HS-27A (cell line): ENCODE measurements at regions not wholly inside any gene's neighbourhood (a gene's known extent, or its start where the extent isn't known, plus 50 kb on each side); places are given as distances from the start of the nearest gene placed in this dataset.
"Not testable (repeated sequence)": the region's sequence is repeated elsewhere in the genome, so short reads cannot be mapped to it uniquely, and the experiment has no call there.

Experiments
- DNase-seq: peaks from one replicate; pipeline ENCODE4 v3.0.0-alpha.2; 2012; ENCODE audit warnings: low read depth, missing footprints

DNA sequence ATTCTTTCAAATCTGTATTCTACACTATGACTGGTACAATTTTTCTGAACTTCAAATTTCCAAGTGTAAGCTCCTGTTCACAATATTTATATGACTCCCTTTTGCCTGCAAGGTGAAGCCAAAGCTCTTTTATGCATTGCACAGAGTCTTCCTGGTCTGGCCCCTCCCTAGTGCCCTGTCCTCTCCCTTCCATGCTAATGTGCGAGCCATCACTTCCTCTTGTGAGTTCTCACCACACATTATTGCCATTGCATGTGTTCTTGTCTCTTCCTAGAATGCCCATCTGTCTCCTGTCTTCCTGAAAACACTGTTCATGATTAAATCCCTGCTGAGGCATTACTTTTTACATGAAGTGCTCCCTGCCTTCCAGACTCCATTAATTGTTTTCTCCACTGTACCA, 169.9 kb downstream of the MC4R start:
- DNase-seq: no peak

DNA sequence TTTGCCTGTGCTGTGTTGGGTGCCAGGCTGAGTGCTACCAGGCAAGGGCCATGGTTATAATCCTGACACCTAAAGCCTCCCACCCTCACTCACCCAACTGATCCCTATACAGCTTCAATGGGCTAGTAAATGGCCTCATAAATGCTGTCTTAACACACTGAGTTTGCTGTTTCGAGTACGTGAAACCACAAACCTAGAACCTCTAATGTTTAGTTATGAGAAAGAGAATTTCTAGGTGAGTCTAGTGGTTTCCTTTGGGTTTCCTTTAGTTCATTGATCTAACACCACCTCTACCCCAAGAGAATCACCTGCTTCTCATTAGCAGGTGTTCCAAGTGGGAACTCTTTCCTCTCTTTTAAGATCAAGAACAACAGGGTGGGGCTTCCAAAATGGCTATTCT, 172.0 kb downstream of the MC4R start:
- DNase-seq: no peak

DNA sequence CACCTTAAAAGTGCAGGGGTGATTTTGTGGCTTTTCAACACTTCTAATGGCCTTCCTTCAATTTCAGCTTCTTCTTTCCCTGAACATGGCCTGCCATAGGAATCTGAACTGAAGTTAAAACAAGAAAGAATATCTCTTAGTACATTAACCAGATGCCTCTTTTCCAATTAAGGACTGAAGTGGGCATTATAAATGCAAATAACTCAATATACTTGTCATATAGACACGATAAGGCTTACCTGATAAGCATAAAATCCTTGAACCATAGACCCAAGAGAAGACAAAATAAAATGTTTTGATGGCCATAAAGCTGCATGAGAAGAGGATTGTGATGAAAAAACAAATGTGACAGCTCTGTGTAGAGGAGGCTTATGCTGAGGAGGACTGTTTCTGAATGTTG, 173.1 kb downstream of the MC4R start:
- no peak for DNase-seq

DNA sequence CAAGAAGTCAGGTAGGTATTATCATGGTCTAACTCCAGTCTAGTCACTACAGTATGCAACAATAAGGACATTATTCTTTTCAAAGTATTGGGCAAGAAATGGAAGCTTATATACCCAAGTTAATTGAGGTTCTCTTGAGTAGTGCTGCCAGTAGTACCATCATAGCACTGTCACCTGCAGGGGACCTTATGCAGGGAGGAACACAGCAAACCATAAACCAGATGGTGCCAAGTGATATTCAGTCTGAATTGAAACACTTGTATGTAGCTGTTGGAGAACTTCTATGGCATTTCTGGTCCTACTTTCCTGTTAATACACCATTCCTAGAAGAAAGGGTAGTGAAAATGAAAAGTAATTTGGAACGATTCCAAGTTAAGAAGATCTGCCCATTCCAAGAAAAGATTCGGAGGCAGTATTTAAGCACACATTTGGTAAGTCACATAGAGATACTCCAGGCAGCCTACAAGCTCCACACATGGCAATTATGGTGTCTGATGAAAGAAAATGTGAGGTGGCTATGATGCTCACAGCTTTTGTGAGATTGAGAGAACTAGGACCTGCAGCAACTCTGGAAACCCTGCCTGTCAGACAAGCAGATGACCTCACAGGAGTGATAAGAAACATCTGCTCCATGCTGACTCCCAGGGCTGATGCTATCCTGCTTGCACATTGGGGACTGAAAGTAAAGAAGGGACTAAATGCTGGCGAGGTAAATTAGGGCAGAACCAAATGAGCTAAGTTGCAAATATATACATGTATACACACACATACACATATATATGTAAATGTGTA, 174.7 kb downstream of the MC4R start:
- no peak for DNase-seq

DNA sequence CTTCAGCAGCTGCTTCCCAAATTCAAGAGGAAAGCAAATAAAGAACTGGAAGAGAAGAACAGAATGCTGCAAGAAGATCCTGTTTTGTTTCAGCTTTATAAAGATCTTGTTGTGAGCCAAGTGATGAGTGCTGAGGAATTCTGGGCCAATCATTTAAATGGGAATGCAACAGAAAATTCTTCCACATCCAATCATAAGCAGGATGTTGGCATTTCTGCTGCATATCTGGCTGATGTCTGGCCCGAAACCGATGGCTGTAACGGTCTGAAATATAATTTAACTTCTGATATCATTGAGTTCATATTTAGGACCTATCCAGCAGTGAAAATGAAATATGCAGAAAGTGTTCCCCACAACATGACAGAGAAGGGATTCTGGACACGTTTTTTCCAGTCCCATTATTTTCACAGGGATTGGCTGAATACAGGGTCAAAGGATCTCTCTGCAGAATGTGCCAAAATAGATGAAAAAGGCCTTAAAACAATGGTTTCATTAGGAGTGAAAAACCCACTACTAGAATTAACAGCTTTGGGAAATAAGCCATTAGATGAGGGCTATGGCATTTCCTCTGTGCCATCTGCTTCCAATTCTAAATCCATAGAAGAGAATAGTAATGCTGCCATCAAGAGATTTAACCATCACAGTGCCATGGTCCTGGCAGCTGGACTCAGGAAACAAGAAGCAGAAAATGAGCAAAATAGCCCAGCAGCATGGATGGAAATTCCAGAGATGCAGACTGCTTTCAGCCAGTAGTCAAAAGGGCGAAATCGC, 175.6 kb downstream of the MC4R start:
- DNase-seq: no peak

DNA sequence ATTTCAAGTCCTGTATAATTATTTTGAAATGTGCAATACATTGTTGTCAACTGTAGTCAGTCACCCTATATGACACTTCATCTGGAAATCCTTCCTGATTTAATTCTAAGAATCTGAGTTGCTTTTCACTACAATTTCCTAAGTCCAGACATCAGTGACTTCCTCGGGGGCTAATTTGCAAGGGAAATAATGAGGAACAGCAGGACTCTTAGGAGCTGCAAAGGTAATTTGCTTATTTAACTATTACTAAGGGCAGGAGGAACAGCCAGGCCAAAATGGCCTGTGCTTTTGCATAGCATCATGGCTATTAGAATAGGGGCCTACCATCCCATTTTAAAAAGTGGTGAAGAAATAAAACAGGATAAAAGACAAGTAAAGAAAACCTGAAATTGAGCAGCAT, 178.8 kb downstream of the MC4R start:
- no peak for DNase-seq

DNA sequence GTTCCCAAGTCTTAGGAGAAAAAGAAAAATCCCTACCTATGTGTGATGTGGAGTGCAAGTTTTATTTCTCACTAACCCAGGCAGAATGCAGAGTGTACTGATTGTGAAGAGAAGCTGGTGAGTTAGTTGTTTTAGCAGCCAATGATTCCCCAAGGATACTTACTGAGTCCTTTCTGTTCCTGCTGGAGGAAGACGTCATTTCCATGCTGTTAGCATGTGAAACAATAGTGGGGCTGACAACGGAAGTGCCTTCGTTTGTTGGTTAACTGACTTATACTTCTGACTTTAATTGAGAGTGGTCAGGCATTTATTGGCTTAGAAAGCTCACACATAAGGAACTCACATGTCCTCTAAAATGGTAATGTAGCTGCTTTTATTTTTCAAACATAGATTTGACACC, 180.6 kb downstream of the MC4R start:
- DNase-seq: no peak

DNA sequence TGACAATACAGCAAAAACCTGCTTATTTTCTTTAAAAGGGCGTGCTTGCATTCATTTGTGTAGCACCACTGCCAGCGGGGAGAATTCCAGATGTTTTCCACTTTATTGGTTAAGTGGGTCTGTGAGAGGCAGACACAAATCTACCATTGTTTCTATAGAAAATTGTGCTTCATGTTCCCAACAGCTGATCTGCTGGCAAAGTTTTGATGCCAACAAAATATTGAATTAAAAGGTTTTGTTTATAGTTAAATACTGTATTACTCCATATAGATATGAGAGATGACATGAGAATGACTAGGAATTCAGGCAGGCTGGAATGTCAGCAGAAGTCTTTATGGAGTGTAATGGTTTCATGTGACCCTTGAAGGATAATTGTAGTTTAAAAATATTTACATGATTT, 182.7 kb downstream of the MC4R start:
- no peak for DNase-seq

DNA sequence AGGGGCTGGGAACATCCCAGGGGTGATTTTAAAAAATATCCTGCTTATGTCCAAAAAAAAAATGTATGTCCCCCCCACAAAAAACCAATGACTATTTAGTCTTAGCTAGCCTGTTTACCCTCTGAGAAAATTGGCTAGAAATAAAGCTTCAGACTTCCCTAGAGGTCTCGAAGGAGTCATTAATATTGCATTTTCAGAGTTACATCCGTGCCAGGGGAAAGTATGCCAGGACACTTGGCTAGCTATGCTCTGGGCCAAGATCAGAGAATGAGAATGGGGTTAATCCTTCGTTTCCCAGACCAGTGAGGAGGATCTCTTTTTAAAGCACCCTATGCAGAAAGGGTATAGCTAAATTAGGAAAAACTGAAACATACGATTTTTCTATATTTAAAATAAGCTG, 183.6 kb downstream of the MC4R start:
- no peak for DNase-seq

DNA sequence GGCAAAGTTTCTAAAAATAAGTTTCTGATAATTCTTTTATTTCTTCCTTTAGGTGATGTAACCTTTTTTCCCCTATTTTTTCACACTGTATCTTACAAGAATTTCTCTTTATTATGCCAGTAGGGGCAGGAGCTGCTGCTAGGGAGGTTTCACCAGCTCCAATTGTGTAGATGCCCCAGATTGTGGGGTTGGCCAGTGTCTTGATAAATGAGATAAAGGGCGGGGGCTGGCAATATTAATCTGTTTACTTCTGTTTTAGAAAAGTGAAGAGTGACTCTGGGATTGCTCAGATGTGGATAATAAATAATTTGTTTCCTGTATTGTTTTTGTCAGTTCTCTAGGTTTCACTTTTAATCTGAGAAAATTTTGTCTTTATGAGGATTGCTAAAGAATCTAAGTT, 190.4 kb downstream of the MC4R start:
- DNase-seq: no peak

DNA sequence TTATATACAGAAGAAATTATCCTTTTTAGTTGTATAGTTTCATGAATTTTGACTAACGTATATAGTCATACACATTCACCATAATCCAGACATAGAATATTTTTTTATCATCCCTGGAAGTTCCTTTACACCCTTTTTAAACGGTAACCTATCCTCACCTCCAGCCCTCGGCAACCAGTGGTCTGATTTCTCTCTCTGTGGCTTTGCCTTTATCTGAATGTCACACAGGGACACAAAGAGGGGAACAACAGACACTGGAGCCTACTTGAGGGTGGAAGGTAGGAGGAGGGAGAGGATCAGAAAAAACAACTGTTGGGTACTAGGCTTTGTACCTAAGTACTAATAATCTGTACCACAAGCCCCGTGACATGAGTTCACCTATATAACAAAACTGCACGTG, 191.9 kb downstream of the MC4R start:
- no peak for DNase-seq

DNA sequence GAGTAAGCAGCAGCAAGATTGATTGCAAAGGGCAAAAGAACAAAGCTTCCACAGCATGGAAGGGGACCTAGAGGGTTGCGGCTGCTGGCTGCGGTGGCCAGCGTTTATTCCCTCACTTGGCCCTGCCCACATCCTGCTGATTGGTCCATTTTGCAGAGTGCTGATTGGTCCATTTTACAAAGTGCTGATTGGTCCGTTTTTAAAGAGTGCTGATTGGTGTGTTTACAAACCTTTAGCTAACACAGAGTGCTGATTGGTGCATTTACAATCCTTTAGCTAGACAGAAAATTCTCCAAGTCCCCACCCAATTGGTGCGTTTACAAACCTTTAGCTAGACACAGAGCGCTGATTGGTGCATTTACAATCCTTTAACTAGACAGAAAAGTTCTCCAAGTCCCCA, 194.4 kb downstream of the MC4R start:
- DNase-seq: not testable (repeated sequence)

DNA sequence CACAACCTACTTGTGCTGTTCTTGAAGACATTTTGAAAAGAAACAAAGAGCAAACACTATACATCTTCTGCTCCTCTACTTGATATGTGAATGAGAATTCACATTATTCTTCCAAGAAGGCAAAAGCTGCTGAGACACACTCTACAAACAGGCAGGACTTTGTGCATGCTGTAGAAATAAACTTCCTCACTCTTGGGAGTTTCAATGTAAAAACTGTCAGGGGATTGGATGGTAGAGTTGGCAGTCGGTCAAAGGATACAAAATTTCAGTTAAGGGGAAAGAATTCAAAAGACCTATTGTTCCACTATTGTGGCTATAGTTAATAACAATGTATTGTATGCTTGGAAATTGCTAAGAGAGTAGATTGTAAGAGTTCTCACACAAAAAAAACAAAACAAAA, 196.3 kb downstream of the MC4R start:
- DNase-seq: no peak

DNA sequence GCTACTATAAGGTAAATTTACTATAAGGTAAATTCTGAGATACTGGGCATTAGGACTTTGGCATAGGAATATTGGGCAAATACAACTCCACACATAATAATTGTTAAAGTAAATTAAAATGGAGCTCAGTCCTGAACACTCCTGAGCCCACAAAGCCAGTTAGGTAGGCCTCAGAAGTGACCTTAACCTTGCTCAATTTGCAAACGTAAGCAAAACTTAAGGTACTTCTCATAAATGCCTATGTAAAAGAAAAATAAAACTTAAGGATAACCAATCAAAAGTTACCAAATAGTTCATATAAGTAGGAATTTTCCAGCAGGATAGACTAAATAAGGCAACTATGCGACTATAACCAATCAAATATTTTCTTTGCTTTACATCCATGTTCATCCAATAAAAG, 197.7 kb downstream of the MC4R start:
- DNase-seq: no peak

DNA sequence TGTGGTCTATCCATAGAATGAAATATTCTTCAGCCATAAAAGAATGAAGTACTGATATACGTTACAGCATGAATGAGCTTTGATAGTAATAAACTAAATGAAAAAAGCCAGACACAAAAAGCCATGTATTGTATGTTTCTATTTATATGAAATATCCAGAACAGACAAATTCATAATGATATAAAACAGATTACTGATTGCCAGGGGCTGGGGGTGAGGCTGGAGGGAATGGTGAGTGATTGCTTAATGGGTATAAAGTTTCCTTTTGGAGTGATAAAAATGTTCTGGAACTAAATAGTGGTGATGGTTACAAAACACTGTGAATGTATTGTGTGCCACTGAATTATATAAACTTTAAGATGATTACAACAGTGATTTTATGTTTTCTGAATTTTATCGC, 200.5 kb downstream of the MC4R start:
- no peak for DNase-seq

DNA sequence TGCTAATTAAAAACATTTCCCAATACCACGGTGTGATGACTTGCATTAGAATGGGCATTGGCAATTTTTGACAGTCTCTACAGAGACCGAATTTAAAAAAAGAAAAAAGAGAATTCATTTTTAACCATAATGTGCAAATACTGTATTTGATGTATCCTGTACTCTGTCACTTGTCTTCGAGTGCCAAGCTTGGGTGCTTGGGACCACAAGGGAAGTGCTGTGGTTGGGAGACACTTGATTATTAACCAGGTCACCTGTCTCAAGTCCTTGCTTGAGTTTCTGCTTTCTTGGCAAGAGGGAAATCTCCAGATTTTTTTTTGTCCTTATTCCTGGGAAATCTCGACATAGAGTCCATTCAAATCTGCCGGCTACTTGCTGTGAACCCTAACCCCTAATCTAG, 209.0 kb downstream of the MC4R start:
- DNase-seq: no peak

DNA sequence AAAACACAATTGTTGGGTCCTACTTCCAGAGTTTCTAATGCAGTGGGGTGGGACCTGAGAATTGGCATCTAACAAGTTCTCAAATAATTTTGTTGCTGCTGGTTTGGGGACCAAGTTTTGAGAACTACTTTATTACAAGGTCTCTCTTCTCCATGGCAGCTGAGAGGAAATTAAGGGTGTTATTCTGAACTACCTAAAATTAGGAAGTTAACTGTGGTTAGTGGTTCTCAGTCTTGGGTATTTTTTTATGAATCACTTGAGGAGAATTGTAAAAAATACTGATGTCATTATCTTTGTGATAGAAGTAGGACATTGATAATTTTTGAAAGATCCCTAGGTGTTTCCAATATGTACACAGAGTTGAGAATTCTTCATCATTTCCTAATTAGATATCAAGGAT, 210.2 kb downstream of the MC4R start:
- no peak for DNase-seq

DNA sequence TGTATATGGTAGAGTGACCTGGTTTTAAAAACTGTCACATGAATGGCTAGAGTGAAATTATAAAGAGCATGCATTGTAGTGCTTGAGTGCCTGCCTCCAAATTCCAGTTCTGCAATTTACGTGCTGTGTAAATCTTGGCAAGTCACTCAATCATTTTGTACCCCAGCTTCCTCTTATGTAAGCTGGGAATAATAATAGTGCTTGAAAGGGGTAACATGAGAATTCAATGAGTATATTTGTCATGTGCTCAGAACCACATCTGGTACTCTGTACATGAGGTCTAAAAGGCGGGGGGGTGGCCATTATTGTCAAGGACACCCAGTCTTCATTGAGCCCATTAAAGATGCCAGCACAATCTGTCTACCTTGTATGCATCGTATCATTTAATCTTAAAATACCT, 214.8 kb downstream of the MC4R start:
- DNase-seq: no peak

DNA sequence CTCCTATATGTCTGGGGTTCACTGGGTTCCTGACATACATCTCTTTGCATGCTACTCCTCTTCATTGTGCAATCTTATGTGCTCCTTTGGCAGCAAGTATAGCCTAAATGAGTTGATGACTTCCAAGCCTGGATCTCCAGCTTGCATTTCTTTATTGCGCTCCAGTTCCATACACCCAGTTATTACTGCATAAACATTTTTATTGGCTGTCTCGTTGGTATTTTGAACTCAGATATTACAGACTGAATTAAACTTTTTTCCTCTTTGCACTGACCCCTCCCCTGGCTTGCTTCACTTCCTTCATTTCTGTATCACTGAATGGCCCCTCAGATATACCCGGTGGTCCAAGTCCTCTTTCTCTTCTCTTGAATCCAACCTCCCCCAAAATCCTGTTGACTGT, 219.2 kb downstream of the MC4R start:
- no peak for DNase-seq

DNA sequence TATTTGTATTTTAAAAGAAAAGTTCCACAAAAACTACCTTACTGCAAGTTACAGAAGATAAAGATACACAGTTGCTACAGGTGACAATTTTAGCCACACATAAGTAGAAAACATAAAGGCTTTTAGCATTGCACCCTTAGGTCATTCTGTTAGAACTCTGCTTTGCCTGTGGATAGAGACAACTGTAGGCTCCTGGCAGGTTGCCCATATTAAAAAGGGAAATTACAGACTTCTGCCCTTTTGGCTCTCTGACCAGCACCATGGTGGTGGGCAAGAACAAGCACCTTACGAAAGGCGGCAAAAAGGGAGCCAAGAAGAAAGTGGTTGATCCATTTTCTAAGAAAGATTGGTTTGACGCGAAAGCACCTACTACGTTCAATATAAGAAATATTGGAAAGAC, 223.3 kb downstream of the MC4R start:
- DNase-seq: no peak

DNA sequence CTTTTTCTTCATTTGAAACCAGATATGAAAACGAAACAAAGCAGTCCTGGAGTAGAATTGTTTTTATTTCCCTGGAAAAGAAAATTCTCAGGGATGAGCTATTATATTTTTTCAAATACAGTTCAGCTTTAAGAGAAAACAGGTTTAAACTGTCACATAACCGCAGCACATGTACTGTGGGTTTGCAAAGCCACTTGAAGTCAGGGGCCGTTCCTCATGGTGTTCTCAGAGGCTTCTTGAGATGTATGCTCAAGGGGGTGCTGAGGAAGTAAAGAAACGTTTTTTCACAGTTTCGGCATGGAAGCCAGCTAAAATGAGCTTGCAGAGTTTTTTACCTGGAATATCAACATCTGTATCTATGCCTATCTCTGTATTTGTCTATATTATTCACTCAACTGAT, 225.3 kb downstream of the MC4R start:
- no peak for DNase-seq

DNA sequence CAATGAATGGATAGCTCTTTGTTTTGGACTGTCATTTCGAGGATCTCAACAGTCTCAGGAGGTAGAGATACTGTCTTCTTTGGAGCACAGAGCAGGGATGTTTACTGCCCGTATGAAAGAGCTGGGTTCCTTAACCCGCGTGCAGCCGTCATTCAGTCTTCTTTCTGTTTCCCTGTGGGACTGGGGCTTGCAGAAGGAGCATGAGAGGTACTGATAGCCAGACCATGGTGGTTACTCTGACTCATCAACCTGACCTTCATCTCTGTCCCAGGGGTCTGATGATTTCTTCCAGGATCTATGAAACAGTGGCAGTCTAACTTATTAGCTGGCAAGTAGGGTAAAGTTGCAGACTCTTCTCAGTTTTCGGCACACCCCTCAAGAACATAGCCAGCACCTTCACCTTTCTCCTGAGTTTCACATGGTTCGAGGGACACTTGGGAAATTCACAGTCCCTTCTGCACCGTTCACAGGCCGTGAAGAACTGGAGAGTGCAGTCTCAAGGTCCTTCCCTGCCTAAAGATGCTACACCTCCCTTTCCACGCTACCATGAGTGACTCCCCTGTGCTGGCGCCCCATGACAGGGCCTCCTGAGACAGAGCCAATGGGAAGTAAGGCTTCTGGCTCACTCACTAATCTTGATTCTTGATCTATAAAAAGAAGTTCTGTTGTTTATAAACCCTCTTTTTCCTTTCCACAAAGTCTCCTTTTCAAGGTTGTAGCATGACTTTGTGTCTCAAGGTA, 226.2 kb downstream of the MC4R start:
- DNase-seq: no peak

DNA sequence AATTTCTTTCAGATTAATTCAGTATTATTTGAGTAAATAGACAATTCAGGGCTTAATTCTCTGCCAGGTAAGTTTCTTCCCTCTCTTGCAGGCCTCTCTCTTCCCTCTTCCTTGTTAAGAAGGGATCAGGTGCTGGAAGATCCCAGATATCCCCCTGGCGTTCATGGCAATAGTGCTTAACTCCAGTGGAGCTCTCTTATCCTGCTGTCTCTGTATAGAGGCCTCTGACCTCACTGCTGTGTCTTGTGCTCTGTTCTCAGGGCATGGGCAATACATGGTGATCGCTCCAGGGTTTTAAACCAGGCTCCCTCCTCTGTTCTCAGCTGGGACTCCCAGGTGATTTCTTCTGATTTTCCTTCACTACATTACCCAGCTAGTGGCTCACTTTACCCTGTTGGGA, 226.8 kb downstream of the MC4R start:
- no peak for DNase-seq
